PC-3 (cell line): ENCODE measurements at regions not wholly inside any gene's neighbourhood (a gene's known extent, or its start where the extent isn't known, plus 50 kb on each side); places are given as distances from the start of the nearest gene placed in this dataset.

Experiments
- CTCF ChIP-seq: fragments of 300-600 bp; sonication (generic); conservative IDR thresholded peaks from 2 replicates; pipeline ENCODE4 v1.5.1; 2017; ENCODE audit warnings: antibody characterized with exemption, low read depth, mild to moderate bottlenecking, low read length
- EZH2phosphoT487 ChIP-seq: fragments of 300-600 bp; sonication (generic); IDR thresholded peaks from 2 replicates; pipeline ENCODE4 v1.6.1; 2018; ENCODE audit warnings: mild to moderate bottlenecking, antibody characterized with exemption, low read length, borderline replicate concordance

GRCh38 chr2:122193622-122194021 is 438.2 kb downstream of the TSN start:
- TF ChIP-seq CTCF (no peak), EZH2phosphoT487 (no peak)
